Endothelial cell of umbilical vein (primary cell): ENCODE measurements at regions not wholly inside any gene's neighbourhood (a gene's known extent, or its start where the extent isn't known, plus 50 kb on each side); places are given as distances from the start of the nearest gene placed in this dataset.

Experiments used
- BruUV-seq: library from RNA; stranded (reverse); fragments of 400-500 nt; replicated peaks from 2 replicates; lab custom pipeline; 2021; lab: Mats Ljungman, UMichigan
- CTCF ChIA-PET: fragments of 300-600, 350-600 bp; sonication (Branson Sonifier 250); formaldehyde crosslinking; loops from one replicate; lab custom pipeline; 2021; ENCODE audit warnings: antibody characterized with exemption, inconsistent platforms; lab: Charles Lee
- POLR2A ChIA-PET: fragments of 300-600, 350-600 bp; sonication (Branson Sonifier 250); formaldehyde crosslinking; loops from one replicate; lab custom pipeline; 2021; ENCODE audit warnings: antibody characterized with exemption, inconsistent platforms; lab: Charles Lee
- DNase-seq: peaks from one replicate; pipeline ENCODE4 v3.0.0-alpha.2; 2011; ENCODE audit warnings: low read depth, low spot score
- FAIRE-seq: peaks from 2 replicates; lab custom pipeline; 2011; peaks lifted over from hg19 to GRCh38; lab: Jason Lieb, UNC
- H2AFZ ChIP-seq: 2 replicates; pipeline ENCODE4 v1.6.0; 2012; ENCODE audit warnings: low read depth, low read length, control low read depth, inconsistent platforms
- H3K27ac ChIP-seq: 2 replicates; pipeline ENCODE4 v1.5.1; 2011; ENCODE audit warnings: low read depth, mild to moderate bottlenecking, control low read depth, low read length, moderate library complexity; ENCODE audit not compliant: insufficient read depth
- H3K27me3 ChIP-seq, 2 experiments: 2 replicates each; pipeline versions ENCODE4 v1.6.0 to v1.6.1; 2011; ENCODE audit warnings: low read length in 2 of 2, mixed read lengths in 1 of 2; ENCODE audit not compliant: control insufficient read depth in 2 of 2, insufficient read depth in 2 of 2
- H3K36me3 ChIP-seq, 2 experiments: 2 replicates in 1 of 2; 3 replicates in 1 of 2; pipeline ENCODE4 v1.5.1; 2011; ENCODE audit warnings: low read length in 2 of 2, mild to moderate bottlenecking in 1 of 2, moderate library complexity in 1 of 2; ENCODE audit not compliant: control insufficient read depth in 2 of 2, insufficient read depth in 2 of 2; ENCODE audit errors: extremely low read depth in 1 of 2
- H3K4me1 ChIP-seq: 3 replicates; pipeline ENCODE4 v1.5.1; 2011; ENCODE audit warnings: mild to moderate bottlenecking, low read length; ENCODE audit not compliant: control insufficient read depth, insufficient read depth; ENCODE audit errors: extremely low read depth
- H3K4me2 ChIP-seq: 2 replicates; pipeline ENCODE4 v1.6.1; 2011; ENCODE audit warnings: low read length, control low read depth, mixed read lengths; ENCODE audit not compliant: insufficient read depth
- H3K4me3 ChIP-seq, 3 experiments: fragments of 200-600 bp in 1 of 3; sonication (generic), shearing (Covaris generic) in 1 of 3; replicated peaks in 1 of 3; 2 replicates each; pipeline ENCODE4 v1.5.1; 2011 to 2016; ENCODE audit warnings: control low read depth in 3 of 3, low read length in 3 of 3, mild to moderate bottlenecking in 2 of 3, inconsistent platforms in 1 of 3, low read depth in 1 of 3, moderate library complexity in 1 of 3; ENCODE audit not compliant: insufficient read depth in 1 of 3
- H3K79me2 ChIP-seq: 2 replicates; pipeline ENCODE4 v1.6.0; 2012; ENCODE audit warnings: low read length, inconsistent platforms; ENCODE audit not compliant: control insufficient read depth, insufficient read depth
- H3K9ac ChIP-seq: replicated peaks from 2 replicates; pipeline ENCODE3; 2011; ENCODE audit warnings: low read length, control low read depth; ENCODE audit not compliant: insufficient read depth; ENCODE audit errors: extremely low read depth
- H3K9me1 ChIP-seq: replicated peaks from 3 replicates; pipeline ENCODE4 v1.6.0; 2011; ENCODE audit warnings: mild to moderate bottlenecking, low read length; ENCODE audit not compliant: control insufficient read depth, insufficient read depth; ENCODE audit errors: extremely low read depth
- H3K9me3 ChIP-seq: replicated peaks from 2 replicates; pipeline ENCODE4 v1.5.1; 2012; ENCODE audit warnings: low read length, inconsistent platforms; ENCODE audit not compliant: control insufficient read depth, insufficient read depth
- H4K20me1 ChIP-seq: replicated peaks from 2 replicates; pipeline ENCODE3; 2011; ENCODE audit warnings: mild to moderate bottlenecking, low read length; ENCODE audit not compliant: control insufficient read depth, insufficient read depth; ENCODE audit errors: extremely low read depth
- EZH2 ChIP-seq: IDR thresholded peaks from 2 replicates; pipeline ENCODE4 v1.6.1; 2012; ENCODE audit warnings: borderline replicate concordance, low read depth, mild to moderate bottlenecking, moderate library complexity, low read length, inconsistent platforms; ENCODE audit not compliant: severe bottlenecking
- FOS ChIP-seq: IDR thresholded peaks from 2 replicates; pipeline ENCODE4 v1.6.1; 2011; ENCODE audit warnings: mild to moderate bottlenecking, low read length, moderate library complexity, borderline replicate concordance; ENCODE audit not compliant: insufficient read depth
- GATA2 ChIP-seq: IDR thresholded peaks from 2 replicates; pipeline ENCODE4 v1.7.0; 2011; ENCODE audit warnings: low read depth, mild to moderate bottlenecking, moderate library complexity, mixed read lengths, low read length; ENCODE audit not compliant: insufficient read length, insufficient read depth
- JUN ChIP-seq: IDR thresholded peaks from 2 replicates; pipeline ENCODE4 v1.6.1; 2011; ENCODE audit warnings: borderline replicate concordance, low read depth; ENCODE audit not compliant: insufficient read length, insufficient read depth
- MYC ChIP-seq: IDR thresholded peaks from one replicate; pipeline ENCODE4 v1.6.1; 2011; ENCODE audit warnings: mild to moderate bottlenecking, low read depth, low read length
- POLR2A ChIP-seq: IDR thresholded peaks from 2 replicates; pipeline ENCODE4 v1.6.1; 2012; ENCODE audit warnings: low read depth, mild to moderate bottlenecking, control low read depth, low read length
- POLR2AphosphoS5 ChIP-seq: IDR thresholded peaks from 2 replicates; pipeline ENCODE4 v1.6.1; 2012; ENCODE audit warnings: low read depth, mild to moderate bottlenecking, control low read depth, low read length, moderate library complexity; ENCODE audit not compliant: insufficient read depth
- dilution Hi-C: fragments of 300-500 bp; cut with MboI; formaldehyde crosslinking; loops from one replicate; pipeline ENCODE4 v1.15.0; 2019; ENCODE audit warnings: low sequenced_read_pairs; ENCODE audit not compliant: extremely low pct_ligation_motif_present
- intact Hi-C: fragments of 100-400 bp; cut with micrococcal nuclease; formaldehyde crosslinking; loops from one replicate; pipeline ENCODE4 v1.10.0; 2022
- TF ChIP-seq, protein P1 (sequence below), 2 donors: IDR thresholded peaks; 1 replicate in 1 of 2; 2 replicates in 1 of 2; pipeline ENCODE4 v1.5.1; 2011; ENCODE audit warnings: low read length in 2 of 2, mild to moderate bottlenecking in 2 of 2, moderate library complexity in 2 of 2, control low read depth in 1 of 2, inconsistent platforms in 1 of 2, low read depth in 1 of 2; ENCODE audit not compliant: insufficient read depth in 1 of 2; ENCODE audit errors: extremely low read depth in 1 of 2
- TF ChIP-seq, protein P2 (sequence below): IDR thresholded peaks from 2 replicates; pipeline ENCODE4 v1.6.1; 2011; ENCODE audit not compliant: insufficient read depth, insufficient read length

DNA sequence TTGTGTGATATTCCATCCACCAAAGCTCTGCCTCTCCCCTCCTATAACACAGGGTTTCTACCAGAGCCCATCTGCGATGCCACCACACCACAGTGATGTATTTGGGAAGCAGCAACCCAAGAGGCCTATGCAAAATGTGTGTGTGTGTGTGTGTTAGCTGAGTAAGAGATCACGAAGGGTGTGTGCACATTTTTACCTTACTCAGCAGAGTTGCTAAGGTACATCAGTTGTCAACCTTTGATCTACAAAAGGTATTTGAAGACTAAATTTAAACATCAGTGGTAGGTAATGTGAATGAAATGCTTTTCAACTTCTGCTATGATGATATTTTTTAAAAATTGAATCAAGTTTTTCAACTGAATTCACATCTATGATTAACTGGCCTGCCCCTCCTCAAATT lies 227.6 kb downstream of the FBXO15 start:
- H3K9me3 ChIP-seq = peaks cover 2% of the 10 kb centered on the region
- TF ChIP-seq, protein P1, sequence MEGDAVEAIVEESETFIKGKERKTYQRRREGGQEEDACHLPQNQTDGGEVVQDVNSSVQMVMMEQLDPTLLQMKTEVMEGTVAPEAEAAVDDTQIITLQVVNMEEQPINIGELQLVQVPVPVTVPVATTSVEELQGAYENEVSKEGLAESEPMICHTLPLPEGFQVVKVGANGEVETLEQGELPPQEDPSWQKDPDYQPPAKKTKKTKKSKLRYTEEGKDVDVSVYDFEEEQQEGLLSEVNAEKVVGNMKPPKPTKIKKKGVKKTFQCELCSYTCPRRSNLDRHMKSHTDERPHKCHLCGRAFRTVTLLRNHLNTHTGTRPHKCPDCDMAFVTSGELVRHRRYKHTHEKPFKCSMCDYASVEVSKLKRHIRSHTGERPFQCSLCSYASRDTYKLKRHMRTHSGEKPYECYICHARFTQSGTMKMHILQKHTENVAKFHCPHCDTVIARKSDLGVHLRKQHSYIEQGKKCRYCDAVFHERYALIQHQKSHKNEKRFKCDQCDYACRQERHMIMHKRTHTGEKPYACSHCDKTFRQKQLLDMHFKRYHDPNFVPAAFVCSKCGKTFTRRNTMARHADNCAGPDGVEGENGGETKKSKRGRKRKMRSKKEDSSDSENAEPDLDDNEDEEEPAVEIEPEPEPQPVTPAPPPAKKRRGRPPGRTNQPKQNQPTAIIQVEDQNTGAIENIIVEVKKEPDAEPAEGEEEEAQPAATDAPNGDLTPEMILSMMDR (IDR thresholded peaks at IDR 0.05; ENCODE audit: extremely low read depth in 1 of 2, insufficient read depth in 1 of 2, low read depth in 1 of 2, low read length in 2 of 2) = no peak
- TF ChIP-seq MYC (no peak), POLR2A (no peak), FOS (no peak), EZH2 (no peak), JUN (no peak), GATA2 (no peak), POLR2AphosphoS5 (no peak)
- TF ChIP-seq, protein P2, sequence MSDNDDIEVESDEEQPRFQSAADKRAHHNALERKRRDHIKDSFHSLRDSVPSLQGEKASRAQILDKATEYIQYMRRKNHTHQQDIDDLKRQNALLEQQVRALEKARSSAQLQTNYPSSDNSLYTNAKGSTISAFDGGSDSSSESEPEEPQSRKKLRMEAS = no peak

More for the DNA sequence above, 227.6 kb downstream of the FBXO15 start:
- H2AFZ ChIP-seq = no peak overlapping the region
- dilution Hi-C loops = no loop called here
- BruUV-seq = no TSS peak
- FAIRE-seq = no peak
- ChIA-PET CTCF (no interaction called here), POLR2A (no interaction called here)
- no peak overlapping the region for H3K4me3 ChIP-seq
- intact Hi-C loops = no loop called here
- H3K9me1 ChIP-seq = no peaks in the 10 kb centered on the region
- no peaks in the 10 kb centered on the region for H3K27me3 ChIP-seq
- no peaks in the 10 kb centered on the region for H3K4me1 ChIP-seq
- no peaks in the 10 kb centered on the region for H3K79me2 ChIP-seq
- no peaks in the 10 kb centered on the region for H3K36me3 ChIP-seq
- DNase-seq = no peak
- no peaks in the 10 kb centered on the region for H4K20me1 ChIP-seq
- H3K27ac ChIP-seq = no peak overlapping the region
- no peak overlapping the region for H3K4me2 ChIP-seq
- H3K9ac ChIP-seq = no peak overlapping the region
